GM23338 (cell line): ENCODE measurements at regions not wholly inside any gene's neighbourhood (a gene's known extent, or its start where the extent isn't known, plus 50 kb on each side); places are given as distances from the start of the nearest gene placed in this dataset.

ENCODE experiments used
- ATAC-seq: fragments of 200-7000 bp; cut with Tn5 transposase; 3 replicates; pipeline ENCODE4 v1.9.1; 2020
- DNase-seq: peaks from one replicate; pipeline ENCODE4 v3.0.0-alpha.2; 2015; ENCODE audit warnings: low spot score
- H2AFZ ChIP-seq: fragments of 200-600 bp; sonication (generic); 2 replicates; pipeline ENCODE4 v1.8.0; 2016; ENCODE audit warnings: antibody characterized with exemption, mild to moderate bottlenecking, moderate library complexity
- H3F3A ChIP-seq: fragments of 200-600 bp; sonication (generic); replicated peaks from 2 replicates; pipeline ENCODE4 v1.8.0; 2017; ENCODE audit warnings: antibody characterized with exemption, mixed run types, low read depth
- H3K27ac ChIP-seq: fragments of 200-600 bp; sonication (generic); 2 replicates; pipeline ENCODE4 v1.6.1; 2016; ENCODE audit warnings: low read depth
- H3K27me3 ChIP-seq: fragments of 200-600 bp; sonication (generic); 2 replicates; pipeline ENCODE4 v1.8.0; 2016; ENCODE audit warnings: mild to moderate bottlenecking, mixed run types, moderate library complexity; ENCODE audit not compliant: insufficient read depth
- H3K36me3 ChIP-seq: fragments of 200-600 bp; sonication (generic); 2 replicates; pipeline ENCODE4 v1.8.0; 2016; ENCODE audit warnings: mild to moderate bottlenecking; ENCODE audit not compliant: insufficient read depth
- H3K4me1 ChIP-seq: fragments of 200-600 bp; sonication (generic); 2 replicates; pipeline ENCODE4 v1.8.0; 2016; ENCODE audit warnings: mild to moderate bottlenecking, moderate library complexity; ENCODE audit not compliant: insufficient read depth
- H3K4me2 ChIP-seq: fragments of 200-600 bp; sonication (generic); 2 replicates; pipeline ENCODE4 v1.7.1; 2017; ENCODE audit warnings: mixed run types
- H3K4me3 ChIP-seq: fragments of 200-600 bp; sonication (generic); 2 replicates; pipeline ENCODE4 v1.6.1; 2016; ENCODE audit warnings: mixed run types
- H3K79me2 ChIP-seq: fragments of 200-600 bp; sonication (generic); replicated peaks from 2 replicates; pipeline ENCODE4 v1.8.0; 2017; ENCODE audit warnings: mild to moderate bottlenecking; ENCODE audit not compliant: insufficient read depth
- H3K9me2 ChIP-seq: fragments of 200-600 bp; sonication (generic); 2 replicates; pipeline ENCODE4 v1.8.0; 2017; ENCODE audit not compliant: insufficient read depth
- H4K20me1 ChIP-seq: fragments of 200-600 bp; sonication (generic); replicated peaks from 2 replicates; pipeline ENCODE4 v1.8.0; 2017; ENCODE audit warnings: mild to moderate bottlenecking; ENCODE audit not compliant: insufficient read depth
- H3K27ac Mint-ChIP-seq: 2 replicates; pipeline ENCODE4 v1.8.0; 2020; ENCODE audit warnings: inconsistent platforms, mild to moderate bottlenecking, moderate library complexity, mixed read lengths
- H3K27me3 Mint-ChIP-seq: 3 replicates; pipeline ENCODE4 v1.8.0; 2022; ENCODE audit warnings: low read depth, mild to moderate bottlenecking, moderate library complexity, mixed read lengths, inconsistent platforms; ENCODE audit not compliant: insufficient read depth, poor library complexity
- H3K36me3 Mint-ChIP-seq: 3 replicates; pipeline ENCODE4 v1.8.0; 2021; ENCODE audit warnings: low read depth, mild to moderate bottlenecking, inconsistent platforms, moderate library complexity, mixed read lengths
- H3K4me1 Mint-ChIP-seq: 3 replicates; pipeline ENCODE4 v1.8.0; 2020; ENCODE audit warnings: mild to moderate bottlenecking, inconsistent platforms, mixed read lengths
- H3K4me3 Mint-ChIP-seq: 3 replicates; pipeline ENCODE4 v1.8.0; 2021; ENCODE audit warnings: moderate library complexity, mild to moderate bottlenecking, inconsistent platforms, mixed read lengths
- H3K9me3 Mint-ChIP-seq: 3 replicates; pipeline ENCODE4 v1.8.0; 2020; ENCODE audit warnings: moderate library complexity, mild to moderate bottlenecking, inconsistent platforms, mixed read lengths
- CREB1 ChIP-seq: fragments of 250-450 bp; sonication (Bioruptor Pico); IDR thresholded peaks from 2 replicates; pipeline ENCODE4 v1.5.0; 2020; ENCODE audit warnings: low read depth, mild to moderate bottlenecking, moderate library complexity
- CTCF ChIP-seq, 2 experiments: fragments of 200-600 bp in 1 of 2; sonication (generic) in 1 of 2; conservative IDR thresholded peaks; 2 replicates each; pipeline versions ENCODE4 v1.5.1 to v1.6.1; 2016 to 2017; ENCODE audit warnings: antibody characterized with exemption in 2 of 2, low read depth in 2 of 2, mild to moderate bottlenecking in 2 of 2, moderate library complexity in 1 of 2
- ETS1 ChIP-seq: IDR thresholded peaks from 2 replicates; pipeline ENCODE4 v1.6.1; 2016; ENCODE audit warnings: antibody characterized with exemption
- EZH2 ChIP-seq: fragments of 200-600 bp; sonication (generic); IDR thresholded peaks from one replicate; pipeline ENCODE4 v1.8.0; 2017; ENCODE audit warnings: antibody characterized with exemption, mild to moderate bottlenecking, low read depth; ENCODE audit not compliant: unreplicated experiment
- EZH2phosphoT487 ChIP-seq: fragments of 200-600 bp; sonication (generic); IDR thresholded peaks from one replicate; pipeline ENCODE4 v1.8.1; 2018; ENCODE audit warnings: antibody characterized with exemption; ENCODE audit not compliant: unreplicated experiment
- JUNB ChIP-seq: IDR thresholded peaks from one replicate; pipeline ENCODE4 v1.6.1; 2016; ENCODE audit warnings: antibody characterized with exemption; ENCODE audit not compliant: unreplicated experiment
- NANOG ChIP-seq: IDR thresholded peaks from 2 replicates; pipeline ENCODE4 v1.6.1; 2016; ENCODE audit warnings: antibody characterized with exemption, borderline replicate concordance
- POLR2AphosphoS5 ChIP-seq: IDR thresholded peaks from 2 replicates; pipeline ENCODE4 v1.6.1; 2016; ENCODE audit warnings: antibody characterized with exemption, low read depth
- REST ChIP-seq: IDR thresholded peaks from one replicate; pipeline ENCODE4 v1.6.1; 2018; ENCODE audit warnings: antibody characterized with exemption; ENCODE audit not compliant: unreplicated experiment
- STAT1 ChIP-seq: IDR thresholded peaks from one replicate; pipeline ENCODE4 v1.6.1; 2016; ENCODE audit warnings: antibody characterized with exemption; ENCODE audit not compliant: unreplicated experiment
- ZNF114 ChIP-seq: fragments of 250-450 bp; sonication (Bioruptor Pico); IDR thresholded peaks from 2 replicates; pipeline ENCODE4 v1.5.0; 2020; ENCODE audit warnings: mild to moderate bottlenecking, moderate library complexity
- ZNF331 ChIP-seq: fragments of 250-450 bp; sonication (Bioruptor Pico); IDR thresholded peaks from 2 replicates; pipeline ENCODE4 v1.5.0; 2020; ENCODE audit warnings: low read depth, mild to moderate bottlenecking, moderate library complexity
- TF ChIP-seq, protein P1 (sequence below): fragments of 250-450 bp; sonication (Bioruptor Pico); IDR thresholded peaks from 2 replicates; pipeline ENCODE4 v1.5.0; 2020; ENCODE audit warnings: mild to moderate bottlenecking, moderate library complexity

DNA sequence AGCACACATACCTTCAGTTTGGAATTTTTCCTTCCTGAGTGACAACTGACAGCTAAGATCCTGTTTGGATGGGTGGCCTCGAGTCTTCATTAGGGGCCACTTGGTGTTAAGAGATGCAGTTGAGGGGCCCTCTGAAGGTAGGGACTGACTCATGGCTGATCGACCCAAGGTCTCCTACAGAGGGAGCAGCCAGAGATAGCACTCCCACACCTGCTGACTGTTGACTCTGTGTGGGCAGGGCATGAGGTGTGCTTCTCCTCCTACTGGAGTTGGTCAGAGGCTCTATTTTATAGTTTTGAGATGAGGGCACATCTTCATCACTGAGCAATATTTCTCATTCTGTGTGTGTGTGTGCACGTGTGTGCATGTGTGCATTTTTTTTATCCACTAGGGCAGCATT is 378.8 kb upstream of the PODXL start:
- no peaks in the 10 kb centered on the region for H3K4me1 ChIP-seq
- H3F3A ChIP-seq, result no peaks in the 10 kb centered on the region
- H2AFZ ChIP-seq, result no peak overlapping the region
- H3K27ac ChIP-seq, result no peak overlapping the region
- H3K79me2 ChIP-seq, result no peaks in the 10 kb centered on the region
- H3K4me2 ChIP-seq, result no peak overlapping the region
- H3K36me3 ChIP-seq, result no peaks in the 10 kb centered on the region
- Mint-ChIP-seq H3K4me1 (no peaks in the 10 kb centered on the region), H3K4me3 (no peak overlapping the region), H3K27ac (no peak overlapping the region), H3K9me3 (no peaks in the 10 kb centered on the region), H3K27me3 (peaks cover 3% of the 10 kb centered on the region), H3K36me3 (no peaks in the 10 kb centered on the region)
- no peak overlapping the region for H3K4me3 ChIP-seq
- DNase-seq (no peak), ATAC-seq (peak; percentile 46)
- no peaks in the 10 kb centered on the region for H3K27me3 ChIP-seq
- 0 out of 2 replicates have a peak, but pooled peaks cover 2% of the 10 kb centered on the region for H3K9me2 ChIP-seq
- H4K20me1 ChIP-seq, result no peaks in the 10 kb centered on the region
- TF ChIP-seq CTCF (conservative IDR thresholded peaks at IDR 0.05; ENCODE audit: low read depth in 2 of 2) (no peak; a peak in 1 of 4 replicates), EZH2phosphoT487 (no peak), REST (no peak), ETS1 (no peak), ZNF114 (CRISPR knock-in tag) (no peak), NANOG (no peak), POLR2AphosphoS5 (no peak), JUNB (no peak), STAT1 (no peak), EZH2 (no peak), ZNF331 (no peak), CREB1 (no peak)
- TF ChIP-seq, protein P1, sequence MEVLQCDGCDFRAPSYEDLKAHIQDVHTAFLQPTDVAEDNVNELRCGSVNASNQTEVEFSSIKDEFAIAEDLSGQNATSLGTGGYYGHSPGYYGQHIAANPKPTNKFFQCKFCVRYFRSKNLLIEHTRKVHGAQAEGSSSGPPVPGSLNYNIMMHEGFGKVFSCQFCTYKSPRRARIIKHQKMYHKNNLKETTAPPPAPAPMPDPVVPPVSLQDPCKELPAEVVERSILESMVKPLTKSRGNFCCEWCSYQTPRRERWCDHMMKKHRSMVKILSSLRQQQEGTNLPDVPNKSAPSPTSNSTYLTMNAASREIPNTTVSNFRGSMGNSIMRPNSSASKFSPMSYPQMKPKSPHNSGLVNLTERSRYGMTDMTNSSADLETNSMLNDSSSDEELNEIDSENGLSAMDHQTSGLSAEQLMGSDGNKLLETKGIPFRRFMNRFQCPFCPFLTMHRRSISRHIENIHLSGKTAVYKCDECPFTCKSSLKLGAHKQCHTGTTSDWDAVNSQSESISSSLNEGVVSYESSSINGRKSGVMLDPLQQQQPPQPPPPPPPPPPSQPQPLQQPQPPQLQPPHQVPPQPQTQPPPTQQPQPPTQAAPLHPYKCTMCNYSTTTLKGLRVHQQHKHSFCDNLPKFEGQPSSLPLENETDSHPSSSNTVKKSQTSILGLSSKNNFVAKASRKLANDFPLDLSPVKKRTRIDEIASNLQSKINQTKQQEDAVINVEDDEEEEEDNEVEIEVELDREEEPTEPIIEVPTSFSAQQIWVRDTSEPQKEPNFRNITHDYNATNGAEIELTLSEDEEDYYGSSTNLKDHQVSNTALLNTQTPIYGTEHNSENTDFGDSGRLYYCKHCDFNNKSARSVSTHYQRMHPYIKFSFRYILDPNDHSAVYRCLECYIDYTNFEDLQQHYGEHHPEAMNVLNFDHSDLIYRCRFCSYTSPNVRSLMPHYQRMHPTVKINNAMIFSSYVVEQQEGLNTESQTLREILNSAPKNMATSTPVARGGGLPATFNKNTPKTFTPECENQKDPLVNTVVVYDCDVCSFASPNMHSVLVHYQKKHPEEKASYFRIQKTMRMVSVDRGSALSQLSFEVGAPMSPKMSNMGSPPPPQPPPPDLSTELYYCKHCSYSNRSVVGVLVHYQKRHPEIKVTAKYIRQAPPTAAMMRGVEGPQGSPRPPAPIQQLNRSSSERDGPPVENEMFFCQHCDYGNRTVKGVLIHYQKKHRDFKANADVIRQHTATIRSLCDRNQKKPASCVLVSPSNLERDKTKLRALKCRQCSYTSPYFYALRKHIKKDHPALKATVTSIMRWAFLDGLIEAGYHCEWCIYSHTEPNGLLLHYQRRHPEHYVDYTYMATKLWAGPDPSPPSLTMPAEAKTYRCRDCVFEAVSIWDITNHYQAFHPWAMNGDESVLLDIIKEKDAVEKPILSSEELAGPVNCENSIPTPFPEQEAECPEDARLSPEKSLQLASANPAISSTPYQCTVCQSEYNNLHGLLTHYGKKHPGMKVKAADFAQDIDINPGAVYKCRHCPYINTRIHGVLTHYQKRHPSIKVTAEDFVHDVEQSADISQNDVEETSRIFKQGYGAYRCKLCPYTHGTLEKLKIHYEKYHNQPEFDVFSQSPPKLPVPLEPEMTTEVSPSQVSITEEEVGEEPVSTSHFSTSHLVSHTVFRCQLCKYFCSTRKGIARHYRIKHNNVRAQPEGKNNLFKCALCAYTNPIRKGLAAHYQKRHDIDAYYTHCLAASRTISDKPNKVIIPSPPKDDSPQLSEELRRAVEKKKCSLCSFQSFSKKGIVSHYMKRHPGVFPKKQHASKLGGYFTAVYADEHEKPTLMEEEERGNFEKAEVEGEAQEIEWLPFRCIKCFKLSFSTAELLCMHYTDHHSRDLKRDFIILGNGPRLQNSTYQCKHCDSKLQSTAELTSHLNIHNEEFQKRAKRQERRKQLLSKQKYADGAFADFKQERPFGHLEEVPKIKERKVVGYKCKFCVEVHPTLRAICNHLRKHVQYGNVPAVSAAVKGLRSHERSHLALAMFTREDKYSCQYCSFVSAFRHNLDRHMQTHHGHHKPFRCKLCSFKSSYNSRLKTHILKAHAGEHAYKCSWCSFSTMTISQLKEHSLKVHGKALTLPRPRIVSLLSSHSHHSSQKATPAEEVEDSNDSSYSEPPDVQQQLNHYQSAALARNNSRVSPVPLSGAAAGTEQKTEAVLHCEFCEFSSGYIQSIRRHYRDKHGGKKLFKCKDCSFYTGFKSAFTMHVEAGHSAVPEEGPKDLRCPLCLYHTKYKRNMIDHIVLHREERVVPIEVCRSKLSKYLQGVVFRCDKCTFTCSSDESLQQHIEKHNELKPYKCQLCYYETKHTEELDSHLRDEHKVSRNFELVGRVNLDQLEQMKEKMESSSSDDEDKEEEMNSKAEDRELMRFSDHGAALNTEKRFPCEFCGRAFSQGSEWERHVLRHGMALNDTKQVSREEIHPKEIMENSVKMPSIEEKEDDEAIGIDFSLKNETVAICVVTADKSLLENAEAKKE (CRISPR knock-in tag), result no peak
